NB4 (cell line): ENCODE measurements at regions not wholly inside any gene's neighbourhood (a gene's known extent, or its start where the extent isn't known, plus 50 kb on each side); places are given as distances from the start of the nearest gene placed in this dataset.

ENCODE experiments used
- DNase-seq: peaks from one replicate; pipeline ENCODE4 v3.0.0; 2010; ENCODE audit warnings: low read depth
- H3K4me3 ChIP-seq: one replicate; pipeline ENCODE4 v1.5.1; 2011; ENCODE audit warnings: mild to moderate bottlenecking, low read depth, low read length, moderate library complexity
- CTCF ChIP-seq: IDR thresholded peaks from one replicate; pipeline ENCODE4 v1.5.1; 2012; ENCODE audit warnings: low read depth, low read length
- MYC ChIP-seq: IDR thresholded peaks from 2 replicates; pipeline ENCODE4 v1.6.1; 2011; ENCODE audit warnings: low read depth, low read length
- POLR2A ChIP-seq: IDR thresholded peaks from 2 replicates; pipeline ENCODE4 v1.6.1; 2011; ENCODE audit warnings: mild to moderate bottlenecking; ENCODE audit not compliant: insufficient read length; ENCODE audit errors: extremely low read depth
- TF ChIP-seq, protein P1 (sequence below): IDR thresholded peaks from 2 replicates; pipeline ENCODE4 v1.6.1; 2011; ENCODE audit warnings: low read depth, low read length

DNA sequence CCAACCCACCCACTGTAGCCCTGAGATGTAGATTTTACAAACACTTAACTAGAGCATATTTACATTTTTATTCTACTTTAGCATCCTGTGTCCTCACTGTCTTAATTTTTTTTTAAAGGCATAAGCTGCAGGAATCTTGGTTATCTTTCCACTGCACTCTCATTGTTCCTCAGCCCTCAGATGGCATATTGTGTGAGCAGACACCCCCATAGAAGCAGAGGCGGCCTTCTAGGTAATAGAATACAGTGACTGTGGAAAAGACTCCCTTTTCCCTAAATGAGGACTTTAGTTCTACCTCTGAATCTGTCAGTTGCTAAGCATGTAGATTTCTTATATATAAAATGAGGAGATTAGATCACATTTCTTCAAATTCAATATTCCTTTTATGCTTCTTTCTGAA lies 543.5 kb upstream of the SPHKAP start:
- DNase-seq: no peak
- no peak overlapping the region for H3K4me3 ChIP-seq
- TF ChIP-seq, protein P1, sequence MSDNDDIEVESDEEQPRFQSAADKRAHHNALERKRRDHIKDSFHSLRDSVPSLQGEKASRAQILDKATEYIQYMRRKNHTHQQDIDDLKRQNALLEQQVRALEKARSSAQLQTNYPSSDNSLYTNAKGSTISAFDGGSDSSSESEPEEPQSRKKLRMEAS: no peak

DNA sequence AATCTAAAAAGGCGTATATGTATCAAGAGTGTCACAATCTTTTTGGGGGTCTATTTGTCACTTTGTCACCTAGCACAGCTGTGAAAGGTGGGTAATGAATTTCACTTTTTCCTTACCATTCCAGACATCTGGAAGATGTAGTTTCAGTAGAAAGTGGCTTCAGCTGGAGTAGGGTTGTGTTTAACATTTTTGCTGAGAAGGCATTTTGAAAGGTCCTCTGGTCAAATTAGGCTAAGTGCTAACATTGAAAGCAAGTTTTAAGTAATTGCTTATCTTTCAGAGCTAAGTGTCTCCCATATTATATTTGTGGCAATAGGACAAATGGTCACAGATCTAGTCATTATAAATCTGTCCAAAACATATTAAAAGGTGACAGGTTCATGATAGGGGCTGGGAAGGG lies 542.1 kb upstream of the SPHKAP start:
- DNase-seq: no peak
- TF ChIP-seq MYC: no peak
- no peak for TF ChIP-seq CTCF
- no peak for TF ChIP-seq POLR2A
- TF ChIP-seq, protein P1: no peak
- no peak overlapping the region for H3K4me3 ChIP-seq

DNA sequence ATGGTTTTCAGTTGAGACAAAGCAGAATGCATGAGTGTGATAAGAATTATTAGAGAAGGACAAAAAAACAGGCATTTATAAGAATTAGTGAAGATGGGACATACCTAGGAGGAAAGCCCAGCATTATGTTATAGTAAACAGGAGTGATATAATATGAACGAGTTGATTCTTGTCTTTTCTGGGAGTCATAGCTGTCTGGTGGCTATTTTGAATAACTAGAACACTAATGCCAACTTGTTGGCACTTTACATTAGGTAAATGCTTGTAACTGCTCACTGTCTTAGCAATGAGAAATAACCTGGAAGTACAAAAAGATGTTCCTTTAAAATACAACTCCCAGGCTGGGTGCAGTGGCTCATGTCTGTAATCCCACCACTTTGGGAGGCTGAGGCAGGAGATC lies 540.8 kb upstream of the SPHKAP start:
- TF ChIP-seq CTCF: no peak
- no peak for TF ChIP-seq MYC
- TF ChIP-seq POLR2A: no peak
- TF ChIP-seq, protein P1: no peak
- DNase-seq: no peak
- H3K4me3 ChIP-seq: no peak overlapping the region

DNA sequence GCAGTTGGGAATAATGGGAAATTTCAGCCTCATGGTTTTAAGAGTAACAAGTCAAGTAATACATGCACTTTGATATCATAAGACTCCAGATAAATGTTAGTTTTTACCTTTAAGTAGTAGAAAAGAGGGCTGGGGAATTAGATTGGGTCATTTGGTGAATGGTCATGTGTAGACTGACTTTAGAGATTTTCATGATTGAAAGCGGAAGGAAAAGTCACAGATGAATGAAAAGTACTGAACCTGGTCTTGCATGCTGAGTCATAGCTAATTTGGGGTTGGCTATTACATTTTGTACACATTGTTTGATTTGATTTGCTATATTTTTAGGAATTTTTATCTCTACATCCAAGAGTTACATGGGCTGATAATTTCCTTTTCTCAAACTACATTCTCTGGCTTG lies 539.4 kb upstream of the SPHKAP start:
- no peak for DNase-seq
- no peak for TF ChIP-seq POLR2A
- TF ChIP-seq CTCF: no peak
- TF ChIP-seq MYC: no peak
- TF ChIP-seq, protein P1: no peak
- no peak overlapping the region for H3K4me3 ChIP-seq

DNA sequence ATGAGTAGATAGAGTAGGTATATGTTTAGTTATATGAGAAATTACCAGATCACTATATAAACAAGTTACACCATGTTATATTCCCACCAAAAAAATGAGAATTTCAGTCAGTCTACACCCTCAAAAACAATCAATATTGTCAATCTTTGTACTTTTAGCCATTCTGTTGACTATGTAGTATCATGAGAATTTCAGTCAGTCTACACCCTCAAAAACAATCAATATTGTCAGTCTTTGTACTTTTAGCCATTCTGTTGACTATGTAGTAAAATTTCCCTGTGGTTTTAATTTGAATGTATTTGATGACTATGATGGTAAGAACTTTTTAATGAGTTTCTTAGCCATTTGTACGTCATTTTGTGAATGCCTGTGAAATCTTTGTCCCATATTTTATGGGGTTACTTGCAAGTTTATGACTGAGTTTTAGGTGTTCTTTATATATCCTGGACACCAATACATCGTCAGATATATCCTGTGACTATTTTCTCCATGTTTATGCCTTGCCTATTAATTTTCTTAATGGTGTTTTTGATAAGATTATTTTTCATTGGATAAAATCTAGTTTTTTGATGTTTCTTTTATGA lies 528.4 kb upstream of the SPHKAP start:
- TF ChIP-seq MYC: no peak
- DNase-seq: no peak
- no peak overlapping the region for H3K4me3 ChIP-seq

- H3K4me3 ChIP-seq: no peak overlapping the region
- TF ChIP-seq CTCF: no peak
- TF ChIP-seq POLR2A: no peak
- no peak for TF ChIP-seq MYC
- TF ChIP-seq, protein P1: no peak
- DNase-seq: no peak
Measured at GRCh38 chr2:228707846-228708245, 526.4 kb upstream of the SPHKAP start.

GRCh38 chr2:228705318-228705717 lies 523.8 kb upstream of the SPHKAP start:
- no peak overlapping the region for H3K4me3 ChIP-seq
- DNase-seq: no peak
- TF ChIP-seq CTCF (no peak), MYC (no peak), POLR2A (no peak)
- TF ChIP-seq, protein P1: no peak
